GM12892 (cell line): ENCODE measurements at regions not wholly inside any gene's neighbourhood (a gene's known extent, or its start where the extent isn't known, plus 50 kb on each side); places are given as distances from the start of the nearest gene placed in this dataset.

ENCODE experiments used
- POLR2A ChIP-seq: IDR thresholded peaks from 2 replicates; pipeline ENCODE4 v1.6.1; 2011; ENCODE audit warnings: low read depth, low read length, control low read depth
- POLR2AphosphoS5 ChIP-seq: IDR thresholded peaks from 2 replicates; pipeline ENCODE4 v1.6.1; 2011; ENCODE audit warnings: low read depth, low read length, control low read depth
- TAF1 ChIP-seq: IDR thresholded peaks from 2 replicates; pipeline ENCODE4 v1.6.1; 2011; ENCODE audit warnings: low read depth, mild to moderate bottlenecking, control low read depth, low read length, borderline replicate concordance

- no peak for TF ChIP-seq POLR2AphosphoS5
- no peak for TF ChIP-seq POLR2A
- TF ChIP-seq TAF1: no peak
Measured at GRCh38 chr14:61168141-61168540, 113.0 kb downstream of the TMEM30B start.
